GM12874 (cell line): ENCODE measurements at regions not wholly inside any gene's neighbourhood (a gene's known extent, or its start where the extent isn't known, plus 50 kb on each side); places are given as distances from the start of the nearest gene placed in this dataset.

Experiments used
- CTCF ChIP-seq: IDR thresholded peaks from 2 replicates; pipeline ENCODE4 v1.5.1; 2011; ENCODE audit warnings: low read depth, mild to moderate bottlenecking, control low read depth, low read length, moderate library complexity; ENCODE audit not compliant: insufficient read depth

DNA sequence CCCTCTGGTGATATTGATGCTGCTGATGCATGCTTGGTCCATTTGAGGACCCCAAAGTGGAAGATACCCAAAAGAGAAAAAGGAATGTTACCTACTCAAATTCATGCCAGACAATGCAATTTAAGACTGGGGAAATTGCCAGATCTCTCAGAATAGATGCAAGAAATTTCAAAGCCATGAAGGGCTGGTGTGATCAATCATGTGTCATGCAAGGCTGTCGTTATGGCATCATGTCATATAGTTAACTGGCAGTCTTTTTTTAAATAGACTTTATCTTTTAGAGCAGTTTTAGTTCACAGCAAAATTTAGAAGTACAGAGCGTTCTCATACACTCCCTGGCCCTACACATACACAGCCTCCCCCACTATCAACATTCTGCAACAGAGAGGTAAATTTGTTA, 53.1 kb upstream of the ABHD2 start:
- TF ChIP-seq CTCF: no peak

DNA sequence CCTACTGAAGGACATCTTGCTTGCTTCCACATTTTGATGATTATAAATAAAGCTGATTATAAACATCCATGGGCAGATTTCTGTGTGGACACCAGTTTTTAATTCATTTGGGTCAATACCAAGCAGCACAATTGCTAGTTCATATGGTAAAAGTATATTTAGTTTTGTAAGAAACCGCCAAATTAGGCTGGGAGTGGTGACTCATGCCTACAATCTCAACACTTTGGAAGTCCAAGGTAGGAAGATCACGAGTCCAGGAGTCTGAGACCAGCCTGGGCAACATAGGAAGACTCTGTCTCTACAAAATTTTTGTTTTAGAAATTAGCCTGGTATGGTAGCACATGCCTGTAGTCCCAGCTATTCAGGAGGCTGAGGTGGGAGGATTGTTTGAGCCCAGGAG, 52.6 kb upstream of the ABHD2 start:
- no peak for TF ChIP-seq CTCF

DNA sequence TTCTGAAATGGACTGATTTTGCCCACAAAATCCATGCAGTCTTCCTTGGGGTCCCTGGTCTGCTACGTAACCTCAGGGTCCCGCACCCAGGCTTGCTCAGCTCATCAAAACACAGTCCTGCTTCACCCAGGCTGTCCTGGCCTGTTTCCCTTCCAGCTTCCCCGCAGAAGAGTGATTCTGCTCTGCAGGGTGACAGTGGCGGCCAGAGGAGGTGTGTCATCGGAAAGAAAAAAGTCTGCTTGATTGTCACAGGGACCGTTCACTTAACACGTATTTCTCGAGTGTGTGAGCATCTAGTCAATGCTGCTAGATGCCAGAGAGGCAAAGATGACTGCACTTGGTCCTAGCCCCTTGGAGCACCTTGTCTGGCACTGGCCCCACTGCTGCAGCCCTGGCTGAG, 50.1 kb upstream of the ABHD2 start:
- TF ChIP-seq CTCF: no peak
